ENCODE measurements at regions not wholly inside any gene's neighbourhood (a gene's known extent, or its start where the extent isn't known, plus 50 kb on each side); places are given as distances from the start of the nearest gene placed in this dataset.
A peak's percentile ranks its signal among the peaks of the same experiment; 100 is the strongest.

DNA sequence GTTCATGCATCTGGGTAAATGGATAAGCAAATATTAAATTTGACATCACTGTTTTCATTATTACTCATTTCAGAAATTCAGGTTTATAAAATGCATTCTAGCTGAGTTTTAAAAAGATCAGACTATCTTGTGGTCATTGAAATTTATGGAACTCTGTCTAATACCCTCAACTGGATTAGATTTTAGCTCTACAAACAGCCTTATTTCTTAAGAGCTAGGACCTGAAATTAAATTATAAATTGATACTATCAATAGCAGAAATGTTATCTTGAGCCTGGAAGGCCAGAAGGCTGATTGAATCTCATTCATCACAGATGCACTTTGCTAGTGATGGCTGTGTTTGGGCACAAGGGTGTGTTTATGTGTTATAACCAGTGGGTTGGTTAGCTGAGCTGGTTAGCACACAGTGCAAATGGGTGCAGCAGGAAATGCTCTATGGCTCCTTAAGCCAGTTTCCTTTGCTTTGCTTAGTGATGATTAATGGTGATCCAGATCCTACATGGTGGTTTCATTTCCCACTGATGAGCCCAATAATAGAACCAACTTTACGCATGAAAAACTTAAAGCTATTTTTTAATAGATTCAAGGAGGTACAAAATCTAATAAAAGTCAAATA lies 310.8 kb upstream of the KLF12 start:
- TF ChIP-seq, protein P1, sequence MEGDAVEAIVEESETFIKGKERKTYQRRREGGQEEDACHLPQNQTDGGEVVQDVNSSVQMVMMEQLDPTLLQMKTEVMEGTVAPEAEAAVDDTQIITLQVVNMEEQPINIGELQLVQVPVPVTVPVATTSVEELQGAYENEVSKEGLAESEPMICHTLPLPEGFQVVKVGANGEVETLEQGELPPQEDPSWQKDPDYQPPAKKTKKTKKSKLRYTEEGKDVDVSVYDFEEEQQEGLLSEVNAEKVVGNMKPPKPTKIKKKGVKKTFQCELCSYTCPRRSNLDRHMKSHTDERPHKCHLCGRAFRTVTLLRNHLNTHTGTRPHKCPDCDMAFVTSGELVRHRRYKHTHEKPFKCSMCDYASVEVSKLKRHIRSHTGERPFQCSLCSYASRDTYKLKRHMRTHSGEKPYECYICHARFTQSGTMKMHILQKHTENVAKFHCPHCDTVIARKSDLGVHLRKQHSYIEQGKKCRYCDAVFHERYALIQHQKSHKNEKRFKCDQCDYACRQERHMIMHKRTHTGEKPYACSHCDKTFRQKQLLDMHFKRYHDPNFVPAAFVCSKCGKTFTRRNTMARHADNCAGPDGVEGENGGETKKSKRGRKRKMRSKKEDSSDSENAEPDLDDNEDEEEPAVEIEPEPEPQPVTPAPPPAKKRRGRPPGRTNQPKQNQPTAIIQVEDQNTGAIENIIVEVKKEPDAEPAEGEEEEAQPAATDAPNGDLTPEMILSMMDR (IDR thresholded peaks at IDR 0.05; ENCODE audit: unreplicated experiment), result no peak
- H3K4me3 Mint-ChIP-seq (ENCODE audit: unreplicated experiment), result no peak overlapping the region
- no peaks in the 10 kb centered on the region for H3K36me3 Mint-ChIP-seq (ENCODE audit: insufficient read depth, unreplicated experiment)
- H3K27ac Mint-ChIP-seq (ENCODE audit: low read depth, unreplicated experiment), result peak overlapping the region; percentile 43
- intact Hi-C loops (cut with micrococcal nuclease), result loop anchor here (5.0 to 10.0 kb wide), 2 partner anchors 313 to 780 kb away; partner anchors contain the start of gene KLF12
- DNase-seq (ENCODE audit: unreplicated experiment), result peak; percentile 26
- H3K4me1 Mint-ChIP-seq (ENCODE audit: insufficient read depth, unreplicated experiment), result peaks cover 20% of the 10 kb centered on the region
- H3K27me3 Mint-ChIP-seq (ENCODE audit: insufficient read depth, unreplicated experiment), result no peaks in the 10 kb centered on the region
- no TSS peak for BruUV-seq (replicated peaks)
- H3K9me3 Mint-ChIP-seq (ENCODE audit: unreplicated experiment), result no peaks in the 10 kb centered on the region
- CTCF ChIA-PET, result interaction anchor here (1.5 to 1.6 kb wide), 2 partner anchors 157 to 775 kb away, joined by 5 read pairs; no protein-coding TSS in a partner anchor
- POLR2A ChIA-PET, result interaction anchor here (0.6 to 0.8 kb wide), 2 partner anchors 327 to 424 kb away, joined by 3 read pairs; no protein-coding TSS in a partner anchor

DNA sequence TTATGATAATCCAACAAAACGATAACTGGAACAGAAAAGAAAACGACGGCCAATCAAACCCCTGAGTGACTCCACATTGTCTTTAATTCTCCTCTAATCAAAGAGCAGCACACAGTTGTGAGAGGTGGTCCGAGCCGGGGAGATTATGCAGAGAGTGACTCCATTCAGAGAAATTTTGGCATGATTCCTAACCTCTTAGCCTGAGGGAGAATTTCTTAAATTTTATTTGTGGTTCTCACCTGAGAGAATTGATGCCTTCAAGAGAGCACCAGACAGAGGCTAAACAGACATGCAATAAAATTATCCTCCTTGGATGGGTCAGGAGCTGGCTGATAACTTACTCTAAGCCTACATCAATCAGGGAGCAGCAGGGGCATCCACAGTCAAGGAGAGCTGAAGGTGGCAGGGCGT lies 310.0 kb upstream of the KLF12 start:
- intact Hi-C loops (cut with micrococcal nuclease), result loop anchor here (5.0 to 10.0 kb wide), 2 partner anchors 312 to 781 kb away; partner anchors contain the start of gene KLF12
- Mint-ChIP-seq H3K9me3 (ENCODE audit: unreplicated experiment) (no peaks in the 10 kb centered on the region), H3K4me1 (ENCODE audit: insufficient read depth, unreplicated experiment) (peaks cover 20% of the 10 kb centered on the region), H3K4me3 (ENCODE audit: unreplicated experiment) (peak overlapping the region; percentile 59), H3K36me3 (ENCODE audit: insufficient read depth, unreplicated experiment) (no peaks in the 10 kb centered on the region), H3K27me3 (ENCODE audit: insufficient read depth, unreplicated experiment) (no peaks in the 10 kb centered on the region), H3K27ac (ENCODE audit: low read depth, unreplicated experiment) (peak overlapping the region; percentile 43)
- BruUV-seq (replicated peaks), result no TSS peak
- TF ChIP-seq, protein P1 (IDR thresholded peaks at IDR 0.05; ENCODE audit: unreplicated experiment), result no peak
- ChIA-PET CTCF (interaction anchor here (1.5 to 1.6 kb wide), 2 partner anchors 156 to 776 kb away, joined by 5 read pairs; no protein-coding TSS in a partner anchor), POLR2A (interaction anchor here (0.6 to 1.3 kb wide), 5 partner anchors 9 to 425 kb away, joined by 3 read pairs; partner anchors contain the start of gene KLF12)
- DNase-seq (ENCODE audit: unreplicated experiment), result peak; percentile 84

DNA sequence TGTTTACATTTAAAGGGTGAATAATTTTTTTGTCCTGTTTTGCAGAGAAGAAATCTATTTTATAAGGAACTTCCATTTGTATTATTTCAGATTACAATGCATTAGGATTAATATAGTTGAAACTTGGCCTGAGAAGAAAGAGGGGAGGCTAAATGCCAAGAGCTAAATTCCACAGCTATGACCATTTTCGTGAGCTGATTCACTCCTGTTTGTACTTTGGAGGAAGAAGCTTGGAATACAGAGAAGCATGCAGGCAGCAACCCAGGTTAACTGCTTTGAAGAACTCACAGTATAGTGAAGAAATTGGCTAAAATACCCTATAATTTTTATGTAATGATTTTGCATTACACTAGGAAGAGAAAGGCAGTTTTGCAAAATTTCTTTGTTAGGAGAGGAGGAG lies 309.4 kb upstream of the KLF12 start:
- ChIA-PET CTCF (interaction anchor here (1.5 to 1.6 kb wide), 2 partner anchors 155 to 776 kb away, joined by 5 read pairs; no protein-coding TSS in a partner anchor), POLR2A (interaction anchor here (0.7 to 1.3 kb wide), 4 partner anchors 10 to 309 kb away, joined by 3 read pairs; partner anchors contain the start of gene KLF12)
- intact Hi-C loops (cut with micrococcal nuclease), result loop anchor here (5.0 to 10.0 kb wide), 2 partner anchors 311 to 781 kb away; partner anchors contain the start of gene KLF12
- BruUV-seq (replicated peaks), result no TSS peak
- Mint-ChIP-seq H3K4me1 (ENCODE audit: insufficient read depth, unreplicated experiment) (peaks cover 20% of the 10 kb centered on the region), H3K27ac (ENCODE audit: low read depth, unreplicated experiment) (peak overlapping the region; percentile 43), H3K27me3 (ENCODE audit: insufficient read depth, unreplicated experiment) (no peaks in the 10 kb centered on the region), H3K4me3 (ENCODE audit: unreplicated experiment) (peak overlapping the region; percentile 59), H3K36me3 (ENCODE audit: insufficient read depth, unreplicated experiment) (no peaks in the 10 kb centered on the region), H3K9me3 (ENCODE audit: unreplicated experiment) (no peaks in the 10 kb centered on the region)
- TF ChIP-seq, protein P1 (IDR thresholded peaks at IDR 0.05; ENCODE audit: unreplicated experiment), result no peak
- peak; percentile 78 for DNase-seq (ENCODE audit: unreplicated experiment)

DNA sequence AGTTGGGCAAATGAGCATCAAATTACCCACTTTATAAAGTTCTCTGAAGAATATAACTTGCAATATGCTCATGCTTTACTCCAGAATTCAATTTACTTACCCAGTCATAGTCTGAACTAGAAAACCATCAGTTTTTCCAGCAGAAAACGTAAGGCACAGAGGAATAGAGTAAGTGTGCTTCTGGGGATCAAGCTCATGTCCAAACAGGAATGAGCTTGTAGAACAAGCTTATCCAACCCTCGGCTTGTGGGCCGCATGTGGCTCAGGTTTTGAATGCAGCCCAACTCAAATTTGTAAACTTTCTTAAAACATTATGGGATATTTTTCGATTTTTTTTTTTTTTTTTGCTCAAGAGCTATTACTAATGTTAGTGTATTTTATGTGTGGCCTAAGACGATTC lies 308.5 kb upstream of the KLF12 start:
- no TSS peak for BruUV-seq (replicated peaks)
- Mint-ChIP-seq H3K4me3 (ENCODE audit: unreplicated experiment) (no peak overlapping the region), H3K4me1 (ENCODE audit: insufficient read depth, unreplicated experiment) (peaks cover 20% of the 10 kb centered on the region), H3K27me3 (ENCODE audit: insufficient read depth, unreplicated experiment) (no peaks in the 10 kb centered on the region), H3K27ac (ENCODE audit: low read depth, unreplicated experiment) (no peak overlapping the region), H3K36me3 (ENCODE audit: insufficient read depth, unreplicated experiment) (no peaks in the 10 kb centered on the region), H3K9me3 (ENCODE audit: unreplicated experiment) (no peaks in the 10 kb centered on the region)
- CTCF ChIA-PET, result interaction anchor here (0.6 kb wide), 2 partner anchors 176 to 776 kb away, joined by 3 to 4 read pairs; no protein-coding TSS in a partner anchor
- intact Hi-C loops (cut with micrococcal nuclease), result loop anchor here (5.0 to 10.0 kb wide), 2 partner anchors 310 to 782 kb away; partner anchors contain the start of gene KLF12
- no peak for DNase-seq (ENCODE audit: unreplicated experiment)
- POLR2A ChIA-PET, result no interaction called here
- TF ChIP-seq, protein P1 (IDR thresholded peaks at IDR 0.05; ENCODE audit: unreplicated experiment), result no peak
